PC-9 (cell line): ENCODE measurements at regions not wholly inside any gene's neighbourhood (a gene's known extent, or its start where the extent isn't known, plus 50 kb on each side); places are given as distances from the start of the nearest gene placed in this dataset.

Experiments
- BruUV-seq: library from RNA; stranded (reverse); fragments of 400-500 nt; replicated peaks from 2 replicates; lab custom pipeline; 2021; lab: Mats Ljungman, UMichigan
- CTCF ChIA-PET: fragments of 300-600 bp; sonication (Branson Sonifier 250); formaldehyde crosslinking; loops from one replicate; lab custom pipeline; 2022; ENCODE audit warnings: antibody characterized with exemption; lab: Charles Lee
- POLR2A ChIA-PET: fragments of 300-600 bp; sonication (Branson Sonifier 250); formaldehyde crosslinking; loops from one replicate; lab custom pipeline; 2022; ENCODE audit warnings: antibody characterized with exemption; ENCODE audit not compliant: unreplicated experiment; lab: Charles Lee
- DNase-seq, 2 experiments: peaks; one replicate each; pipeline versions ENCODE4 v3.0.0 to v3.0.0-alpha.2; 2015 to 2022; ENCODE audit warnings: mixed read lengths in 1 of 2
- H2AFZ ChIP-seq: fragments of 200-600 bp; sonication (generic); 2 replicates; pipeline ENCODE4 v1.8.1; 2017; ENCODE audit warnings: antibody characterized with exemption
- H3F3A ChIP-seq: fragments of 200-600 bp; sonication (generic); 2 replicates; pipeline ENCODE4 v1.8.1; 2017; ENCODE audit warnings: antibody characterized with exemption, mild to moderate bottlenecking, low read depth; ENCODE audit not compliant: insufficient read depth
- H3K27ac ChIP-seq: fragments of 200-600 bp; sonication (generic); 2 replicates; pipeline ENCODE4 v1.6.1; 2016; ENCODE audit warnings: mixed run types
- H3K27me3 ChIP-seq: fragments of 200-600 bp; sonication (generic); 2 replicates; pipeline ENCODE4 v1.6.1; 2016; ENCODE audit warnings: low read depth, mixed run types; ENCODE audit not compliant: insufficient read depth
- H3K36me3 ChIP-seq: fragments of 200-600 bp; sonication (generic); 2 replicates; pipeline ENCODE4 v1.6.1; 2016; ENCODE audit warnings: low read depth, mixed run types
- H3K4me1 ChIP-seq: fragments of 200-600 bp; sonication (generic); replicated peaks from 2 replicates; pipeline ENCODE4 v1.6.1; 2016; ENCODE audit warnings: mixed run types; ENCODE audit not compliant: insufficient read depth
- H3K4me2 ChIP-seq: fragments of 200-600 bp; sonication (generic); 2 replicates; pipeline ENCODE4 v1.6.1; 2017; ENCODE audit warnings: mixed run types
- H3K4me3 ChIP-seq: fragments of 200-600 bp; sonication (generic); 2 replicates; pipeline ENCODE4 v1.6.1; 2016; ENCODE audit warnings: mixed run types
- H3K79me2 ChIP-seq: fragments of 200-600 bp; sonication (generic); 2 replicates; pipeline ENCODE4 v1.6.1; 2017; ENCODE audit warnings: low read depth, mixed run types
- H3K9me2 ChIP-seq: fragments of 200-600 bp; sonication (generic); 2 replicates; pipeline ENCODE4 v1.8.1; 2017; ENCODE audit warnings: mild to moderate bottlenecking; ENCODE audit not compliant: insufficient read depth
- H3K9me3 ChIP-seq: fragments of 200-600 bp; sonication (generic); 2 replicates; pipeline ENCODE4 v1.8.1; 2016; ENCODE audit warnings: low read depth; ENCODE audit not compliant: insufficient read depth
- H4K20me1 ChIP-seq: fragments of 200-600 bp; sonication (generic); 2 replicates; pipeline ENCODE4 v1.8.1; 2017; ENCODE audit not compliant: insufficient read depth
- EZH2 ChIP-seq: fragments of 200-600 bp; sonication (generic); IDR thresholded peaks from 2 replicates; pipeline ENCODE4 v1.8.0; 2017; ENCODE audit warnings: antibody characterized with exemption, low read depth
- intact Hi-C: fragments of 100-400 bp; cut with micrococcal nuclease; formaldehyde crosslinking; loops from one replicate; pipeline ENCODE4 v1.10.0; 2022; ENCODE audit not compliant: unreplicated experiment
- TF ChIP-seq, protein P1 (sequence below): fragments of 200-600 bp; sonication (generic); conservative IDR thresholded peaks from 2 replicates; pipeline ENCODE4 v1.6.1; 2017; ENCODE audit warnings: mixed run types, antibody characterized with exemption, mild to moderate bottlenecking, moderate library complexity

DNA sequence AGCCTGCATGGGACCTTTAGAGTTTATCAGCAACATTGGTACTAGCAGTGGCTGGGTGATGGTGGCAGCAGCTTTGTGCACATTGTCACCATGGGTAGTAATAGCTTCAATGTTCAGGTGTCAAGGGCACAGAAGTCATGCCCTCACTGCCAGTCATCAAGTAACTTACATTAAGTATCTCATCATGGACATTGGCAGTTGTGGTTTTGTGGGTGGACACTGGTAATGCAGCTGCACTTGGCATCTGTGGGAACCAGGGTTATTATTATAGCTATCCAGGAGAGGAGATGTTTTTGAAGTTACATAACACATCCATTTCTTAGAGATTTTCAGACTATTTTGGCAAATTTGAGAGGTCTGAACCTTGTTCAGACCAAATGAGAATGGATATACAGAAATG is 243.2 kb upstream of the NOCT start:
- DNase-seq = no peak
- H3K9me2 ChIP-seq = no peaks in the 10 kb centered on the region; the same call in 1 of the 2 replicates
- H4K20me1 ChIP-seq = no peaks in the 10 kb centered on the region
- no peaks in the 10 kb centered on the region for H3K27me3 ChIP-seq
- ChIA-PET CTCF (no interaction called here), POLR2A (no interaction called here)
- no peak overlapping the region for H3K4me3 ChIP-seq
- BruUV-seq = no TSS peak
- no peaks in the 10 kb centered on the region for H3K9me3 ChIP-seq
- H3K79me2 ChIP-seq = no peaks in the 10 kb centered on the region
- H3K4me2 ChIP-seq = no peak overlapping the region
- 0 out of 2 replicates have a peak, but pooled peaks cover 7% of the 10 kb centered on the region for H3K4me1 ChIP-seq
- H3K36me3 ChIP-seq = no peaks in the 10 kb centered on the region
- intact Hi-C loops = no loop called here
- H2AFZ ChIP-seq = no peak overlapping the region
- no peaks in the 10 kb centered on the region for H3F3A ChIP-seq
- H3K27ac ChIP-seq = no peak overlapping the region
- no peak for TF ChIP-seq EZH2
- TF ChIP-seq, protein P1, sequence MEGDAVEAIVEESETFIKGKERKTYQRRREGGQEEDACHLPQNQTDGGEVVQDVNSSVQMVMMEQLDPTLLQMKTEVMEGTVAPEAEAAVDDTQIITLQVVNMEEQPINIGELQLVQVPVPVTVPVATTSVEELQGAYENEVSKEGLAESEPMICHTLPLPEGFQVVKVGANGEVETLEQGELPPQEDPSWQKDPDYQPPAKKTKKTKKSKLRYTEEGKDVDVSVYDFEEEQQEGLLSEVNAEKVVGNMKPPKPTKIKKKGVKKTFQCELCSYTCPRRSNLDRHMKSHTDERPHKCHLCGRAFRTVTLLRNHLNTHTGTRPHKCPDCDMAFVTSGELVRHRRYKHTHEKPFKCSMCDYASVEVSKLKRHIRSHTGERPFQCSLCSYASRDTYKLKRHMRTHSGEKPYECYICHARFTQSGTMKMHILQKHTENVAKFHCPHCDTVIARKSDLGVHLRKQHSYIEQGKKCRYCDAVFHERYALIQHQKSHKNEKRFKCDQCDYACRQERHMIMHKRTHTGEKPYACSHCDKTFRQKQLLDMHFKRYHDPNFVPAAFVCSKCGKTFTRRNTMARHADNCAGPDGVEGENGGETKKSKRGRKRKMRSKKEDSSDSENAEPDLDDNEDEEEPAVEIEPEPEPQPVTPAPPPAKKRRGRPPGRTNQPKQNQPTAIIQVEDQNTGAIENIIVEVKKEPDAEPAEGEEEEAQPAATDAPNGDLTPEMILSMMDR = no peak

DNA sequence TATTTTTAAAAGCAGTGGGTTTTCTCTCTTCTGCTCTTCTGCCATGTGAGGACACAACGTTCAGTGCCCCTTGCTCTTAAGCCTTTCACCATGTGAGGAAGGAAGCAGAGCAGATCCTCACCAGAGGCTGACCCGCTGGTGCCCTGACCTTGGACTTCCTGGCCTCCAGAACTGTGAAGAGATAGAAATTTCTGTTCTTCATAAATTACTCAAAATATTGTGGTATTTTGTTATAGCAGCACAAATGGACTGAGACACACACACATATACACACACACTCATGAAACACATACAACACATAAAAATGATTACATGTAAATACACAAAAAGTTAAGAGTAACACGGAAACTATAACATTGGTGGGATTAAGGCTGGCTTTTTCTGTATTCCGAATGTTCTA is 244.8 kb upstream of the NOCT start:
- Histone ChIP-seq H3K4me3 (no peak overlapping the region), H3K9me3 (no peaks in the 10 kb centered on the region), H3K9me2 (no peaks in the 10 kb centered on the region; the same call in 1 of the 2 replicates), H3K27me3 (no peaks in the 10 kb centered on the region), H2AFZ (no peak overlapping the region), H3K27ac (no peak overlapping the region), H3K36me3 (no peaks in the 10 kb centered on the region), H3F3A (no peaks in the 10 kb centered on the region), H3K4me1 (0 out of 2 replicates have a peak, but pooled peaks cover 2% of the 10 kb centered on the region), H3K79me2 (no peaks in the 10 kb centered on the region), H3K4me2 (no peak overlapping the region), H4K20me1 (no peaks in the 10 kb centered on the region)
- DNase-seq = no peak
- TF ChIP-seq, protein P1 = no peak
- TF ChIP-seq EZH2 = no peak
- intact Hi-C loops = no loop called here
- no TSS peak for BruUV-seq
- CTCF ChIA-PET = no interaction called here
- POLR2A ChIA-PET = no interaction called here

DNA sequence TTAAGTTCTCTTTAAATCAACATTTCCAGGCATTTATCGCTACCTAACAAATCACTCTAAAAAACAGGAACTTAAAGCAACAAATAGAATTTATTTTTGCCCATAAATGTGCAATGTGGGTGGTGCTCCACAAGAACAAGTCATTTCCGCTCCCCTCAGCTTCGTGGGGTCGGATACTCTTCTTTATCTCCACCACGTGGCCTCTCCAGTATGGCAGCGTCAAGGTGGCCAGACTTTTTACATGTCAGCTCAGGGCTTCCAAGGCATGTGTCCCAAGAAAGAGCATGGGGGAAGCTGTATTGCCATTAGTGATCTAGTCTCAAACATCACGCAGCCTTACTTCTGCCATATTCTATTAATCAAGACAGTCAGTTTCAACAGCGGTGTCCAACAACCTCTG is 249.2 kb upstream of the NOCT start:
- H3K9me3 ChIP-seq = no peaks in the 10 kb centered on the region
- no peaks in the 10 kb centered on the region for H3F3A ChIP-seq
- H3K27ac ChIP-seq = no peak overlapping the region
- ChIA-PET CTCF (no interaction called here), POLR2A (no interaction called here)
- H2AFZ ChIP-seq = no peak overlapping the region
- H3K4me3 ChIP-seq = no peak overlapping the region
- H3K4me1 ChIP-seq = no peaks in the 10 kb centered on the region
- H3K79me2 ChIP-seq = no peaks in the 10 kb centered on the region
- DNase-seq = no peak
- no peaks in the 10 kb centered on the region for H3K36me3 ChIP-seq
- no peak for TF ChIP-seq EZH2
- TF ChIP-seq, protein P1 = no peak
- intact Hi-C loops = no loop called here
- H3K9me2 ChIP-seq = no peaks in the 10 kb centered on the region; the same call in 1 of the 2 replicates
- BruUV-seq = no TSS peak
- H3K4me2 ChIP-seq = no peak overlapping the region
- no peaks in the 10 kb centered on the region for H3K27me3 ChIP-seq
- no peaks in the 10 kb centered on the region for H4K20me1 ChIP-seq
